ENCODE measurements at regions not wholly inside any gene's neighbourhood (a gene's known extent, or its start where the extent isn't known, plus 50 kb on each side); places are given as distances from the start of the nearest gene placed in this dataset.

- DNase-seq (ENCODE audit: low read depth in 4 of 4, low spot score in 3 of 4) = no peak
Measured at GRCh38 chr9:11833056-11833455, 860.1 kb upstream of the TYRP1 start.

GRCh38 chr9:11868795-11869194 is 824.4 kb upstream of the TYRP1 start:
- DNase-seq (ENCODE audit: low read depth in 4 of 4, low spot score in 3 of 4) = no peak

- DNase-seq (ENCODE audit: low read depth in 4 of 4, low spot score in 3 of 4) = no peak
Measured at GRCh38 chr9:11871852-11872251, 821.3 kb upstream of the TYRP1 start.

- no peak for DNase-seq (ENCODE audit: low read depth in 4 of 4, low spot score in 3 of 4)
Measured at GRCh38 chr9:11872471-11872870, 820.7 kb upstream of the TYRP1 start.

- no peak for DNase-seq (ENCODE audit: low read depth in 4 of 4, low spot score in 3 of 4)
Measured at GRCh38 chr9:11874414-11874813, 818.8 kb upstream of the TYRP1 start.

- DNase-seq (ENCODE audit: low read depth in 4 of 4, low spot score in 3 of 4) = no peak
Measured at GRCh38 chr9:11892401-11892800, 800.8 kb upstream of the TYRP1 start.

GRCh38 chr9:11893331-11893730 is 799.9 kb upstream of the TYRP1 start:
- no peak for DNase-seq (ENCODE audit: low read depth in 4 of 4, low spot score in 3 of 4)

GRCh38 chr9:11894136-11894535 is 799.0 kb upstream of the TYRP1 start:
- no peak for DNase-seq (ENCODE audit: low read depth in 4 of 4, low spot score in 3 of 4)

- no peak for DNase-seq (ENCODE audit: low read depth in 4 of 4, low spot score in 3 of 4)
Measured at GRCh38 chr9:11902610-11903009, 790.6 kb upstream of the TYRP1 start.

GRCh38 chr9:11915699-11916098 is 777.5 kb upstream of the TYRP1 start:
- DNase-seq (ENCODE audit: low read depth in 4 of 4, low spot score in 3 of 4) = no peak

- no peak for DNase-seq (ENCODE audit: low read depth in 4 of 4, low spot score in 3 of 4)
Measured at GRCh38 chr9:11928871-11929321, 764.3 kb upstream of the TYRP1 start.

- DNase-seq (ENCODE audit: low read depth in 4 of 4, low spot score in 3 of 4) = no peak
Measured at GRCh38 chr9:11931109-11931508, 762.1 kb upstream of the TYRP1 start.

GRCh38 chr9:11931751-11932150 is 761.4 kb upstream of the TYRP1 start:
- no peak for DNase-seq (ENCODE audit: low read depth in 4 of 4, low spot score in 3 of 4)

GRCh38 chr9:11933926-11934325 is 759.3 kb upstream of the TYRP1 start:
- no peak for DNase-seq (ENCODE audit: low read depth in 4 of 4, low spot score in 3 of 4)

- no peak for DNase-seq (ENCODE audit: low read depth in 4 of 4, low spot score in 3 of 4)
Measured at GRCh38 chr9:11946531-11946930, 746.7 kb upstream of the TYRP1 start.

GRCh38 chr9:11962327-11962726 is 730.9 kb upstream of the TYRP1 start:
- no peak for DNase-seq (ENCODE audit: low read depth in 4 of 4, low spot score in 3 of 4)

GRCh38 chr9:11966786-11967185 is 726.4 kb upstream of the TYRP1 start:
- no peak for DNase-seq (ENCODE audit: low read depth in 4 of 4, low spot score in 3 of 4)

- DNase-seq (ENCODE audit: low read depth in 4 of 4, low spot score in 3 of 4) = no peak
Measured at GRCh38 chr9:11968631-11969030, 724.6 kb upstream of the TYRP1 start.

- DNase-seq (ENCODE audit: low read depth in 4 of 4, low spot score in 3 of 4) = no peak
Measured at GRCh38 chr9:11973011-11973410, 720.2 kb upstream of the TYRP1 start.

GRCh38 chr9:11973511-11973910 is 719.7 kb upstream of the TYRP1 start:
- DNase-seq (ENCODE audit: low read depth in 4 of 4, low spot score in 3 of 4) = no peak

- no peak for DNase-seq (ENCODE audit: low read depth in 4 of 4, low spot score in 3 of 4)
Measured at GRCh38 chr9:11992866-11993265, 700.3 kb upstream of the TYRP1 start.

- no peak for DNase-seq (ENCODE audit: low read depth in 4 of 4, low spot score in 3 of 4)
Measured at GRCh38 chr9:12014488-12014887, 678.7 kb upstream of the TYRP1 start.

GRCh38 chr9:12054235-12054634 is 639.0 kb upstream of the TYRP1 start:
- DNase-seq (ENCODE audit: low read depth in 4 of 4, low spot score in 3 of 4) = no peak

- no peak for DNase-seq (ENCODE audit: low read depth in 4 of 4, low spot score in 3 of 4)
Measured at GRCh38 chr9:12056874-12057273, 636.3 kb upstream of the TYRP1 start.
